ENCODE measurements at regions not wholly inside any gene's neighbourhood (a gene's known extent, or its start where the extent isn't known, plus 50 kb on each side); places are given as distances from the start of the nearest gene placed in this dataset.

DNA sequence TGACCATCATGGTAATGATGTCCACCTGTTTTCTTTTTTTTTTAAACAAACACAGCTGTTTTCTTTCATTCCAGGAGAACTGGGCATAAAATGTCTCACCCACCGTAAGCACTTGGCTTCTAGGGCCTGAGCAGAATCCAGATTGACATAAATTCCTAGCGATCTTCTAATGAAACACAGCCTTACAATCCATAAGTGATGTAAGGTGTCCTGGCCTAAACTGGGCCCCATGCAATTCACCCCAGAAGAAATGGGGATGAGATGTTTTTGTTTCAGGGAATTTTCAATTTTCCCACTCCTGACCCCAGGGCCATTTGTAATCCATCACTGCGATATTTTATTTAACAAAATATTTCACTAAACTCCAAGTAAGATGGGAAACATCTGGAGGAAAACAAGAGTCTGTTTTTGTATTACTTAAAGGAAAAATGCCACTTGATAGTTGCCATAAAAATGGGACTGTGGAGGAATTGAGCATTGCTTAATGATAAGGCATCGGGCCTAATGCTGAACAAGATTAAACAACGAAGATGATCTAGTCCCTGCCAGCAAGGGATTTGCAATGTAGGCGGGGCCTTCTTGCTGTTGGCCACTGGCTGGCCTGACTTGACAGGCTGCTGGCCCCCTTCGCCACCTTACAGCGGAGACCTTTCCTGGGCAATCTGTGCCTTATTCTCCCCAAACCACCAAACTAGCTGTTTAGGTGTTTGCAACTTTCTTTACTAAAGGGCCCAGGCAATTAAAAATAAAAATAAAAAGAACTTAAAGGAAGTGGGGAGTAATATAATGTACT lies 183.7 kb downstream of the CD109 start:
- no peak for DNase-seq (ENCODE audit: low read depth)

DNA sequence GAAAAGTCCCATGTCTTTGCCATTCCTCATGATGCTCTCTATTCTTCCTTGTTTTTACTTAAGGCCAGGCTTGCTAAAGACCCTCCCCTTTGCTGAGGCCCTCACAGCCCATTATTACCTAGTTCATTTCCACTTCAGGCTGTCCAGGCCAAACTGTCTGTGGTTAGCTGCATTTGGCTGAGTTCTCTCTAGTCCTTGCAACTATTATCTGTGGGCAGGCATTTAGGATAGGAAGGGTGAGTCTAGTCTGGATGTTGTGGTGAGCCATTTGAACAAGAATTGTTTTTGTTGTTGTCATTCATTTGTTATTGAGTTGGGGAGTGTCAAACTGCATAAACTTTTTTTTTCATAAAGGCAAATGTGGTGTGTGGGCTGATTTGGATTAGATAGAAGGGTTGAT lies 182.4 kb downstream of the CD109 start:
- no peak for DNase-seq (ENCODE audit: low read depth)

Measured in M059J (cell line).